ENCODE measurements at regions not wholly inside any gene's neighbourhood (a gene's known extent, or its start where the extent isn't known, plus 50 kb on each side); places are given as distances from the start of the nearest gene placed in this dataset.

GRCh38 chr13:106415971-106416370 is 119.5 kb downstream of the EFNB2 start:
- H3K4me2 ChIP-seq (ENCODE audit: insufficient read depth in 1 of 2, low read depth in 2 of 2, low read length in 2 of 2): no peak overlapping the region
- no peak overlapping the region for H4K91ac ChIP-seq (replicated peaks; ENCODE audit: insufficient read length, low read length)
- peaks cover 0 to 4% (median 0%) of the 10 kb centered on the region in 4 experiments; a peak in 2 of 7 replicates for H3K4me1 ChIP-seq (replicated peaks in 1 of 4; ENCODE audit: control insufficient read depth in 3 of 4, insufficient read depth in 4 of 4, low read length in 3 of 4)
- H2BK5ac ChIP-seq (ENCODE audit: low read depth, low read length): no peak overlapping the region
- no peaks in the 10 kb centered on the region for H3K9me3 ChIP-seq (ENCODE audit: insufficient read depth in 2 of 2, low read depth in 1 of 2, low read length in 1 of 2)
- H2AK5ac ChIP-seq (ENCODE audit: low read depth, low read length): no peak overlapping the region
- no peak overlapping the region for H2BK120ac ChIP-seq (replicated peaks; ENCODE audit: low read depth, low read length)
- no peaks in the 10 kb centered on the region for H3K79me1 ChIP-seq (ENCODE audit: low read depth, low read length)
- no peaks in the 10 kb centered on the region for H4K20me1 ChIP-seq (replicated peaks in 1 of 2; ENCODE audit: control insufficient read depth in 1 of 2, insufficient read depth in 2 of 2, low read length in 2 of 2)
- no peak for FAIRE-seq
- no peak overlapping the region for H2BK20ac ChIP-seq (ENCODE audit: low read length)
- H3K27me3 ChIP-seq (replicated peaks in 1 of 4; ENCODE audit: control insufficient read depth in 3 of 4, extremely low read depth in 1 of 4, insufficient read depth in 3 of 4, low read length in 3 of 4): no peaks in the 10 kb centered on the region
- no peak overlapping the region for H2BK15ac ChIP-seq (ENCODE audit: low read length)
- H3K56ac ChIP-seq (replicated peaks; ENCODE audit: insufficient read length, low read depth, low read length): no peak overlapping the region
- no peak overlapping the region for H3K23ac ChIP-seq (ENCODE audit: insufficient read length)
- H4K5ac ChIP-seq (ENCODE audit: insufficient read length, low read depth, low read length): no peak overlapping the region
- POLR2A ChIA-PET (ENCODE audit: partially characterized antibody): no interaction called here
- H3K23me2 ChIP-seq (ENCODE audit: low read depth, low read length): no peaks in the 10 kb centered on the region
- H4K8ac ChIP-seq (ENCODE audit: extremely low read depth, insufficient read depth, low read length): no peak overlapping the region
- WGBS, 2 experiments (ENCODE audit: extremely low coverage in 1 of 2, insufficient coverage in 1 of 2, insufficient read length in 1 of 2, insufficient replicate concordance in 2 of 2, low coverage in 1 of 2, low lambda C conversion rate in 2 of 2, missing lambda C conversion rate in 1 of 2): 81% methylated on average over 1 of the region's 1 CpG; no CpG with 5 or more reads in 1 of the 2 experiments
- no peak overlapping the region for H3K4me3 ChIP-seq (ENCODE audit: extremely low read depth in 1 of 4, insufficient read depth in 2 of 4, low read depth in 3 of 4, low read length in 4 of 4)
- no peak overlapping the region for H2AFZ ChIP-seq (ENCODE audit: low read length)
- no peak overlapping the region for H2BK12ac ChIP-seq (ENCODE audit: low read depth, low read length)
- no peak overlapping the region for H3K9ac ChIP-seq (replicated peaks in 1 of 4; ENCODE audit: extremely low read depth in 1 of 4, low read depth in 3 of 4, low read length in 3 of 4)
- no peaks in the 10 kb centered on the region for H3K79me2 ChIP-seq (ENCODE audit: control insufficient read depth in 1 of 2, insufficient read depth in 2 of 2, low read length in 2 of 2)
- H3K14ac ChIP-seq (ENCODE audit: insufficient read length): no peak overlapping the region
- no peak for TF ChIP-seq BRCA1 (IDR thresholded peaks at IDR 0.05; ENCODE audit: low read depth, low read length)
- no peak for TF ChIP-seq JUN (IDR thresholded peaks at IDR 0.05; ENCODE audit: low read depth, low read length)
- TF ChIP-seq EZH2 (IDR thresholded peaks at IDR 0.05; ENCODE audit: low read depth, low read length, severe bottlenecking): no peak
- no peak for TF ChIP-seq RXRA (IDR thresholded peaks at IDR 0.05; ENCODE audit: insufficient read depth, low read depth, low read length)
- CTCF ChIA-PET (ENCODE audit: partially characterized antibody): interaction anchor here (0.9 to 1.6 kb wide), 2 partner anchors 59 to 102 kb away, joined by 3 to 4 read pairs; no protein-coding TSS in a partner anchor
- H3K36me3 ChIP-seq (ENCODE audit: control insufficient read depth in 2 of 4, insufficient read depth in 4 of 4, low read length in 3 of 4): no peaks in the 10 kb centered on the region
- no peak for DNase-seq (ENCODE audit: low read depth in 1 of 2, low spot score in 2 of 2)
- H3K27ac ChIP-seq (ENCODE audit: low read depth, low read length): no peak overlapping the region
- H3K4ac ChIP-seq (replicated peaks; ENCODE audit: insufficient read length, low read depth, low read length): no peak overlapping the region
- no peak overlapping the region for H3K18ac ChIP-seq (ENCODE audit: extremely low read depth, low read length)
